ENCODE measurements at regions not wholly inside any gene's neighbourhood (a gene's known extent, or its start where the extent isn't known, plus 50 kb on each side); places are given as distances from the start of the nearest gene placed in this dataset.

DNA sequence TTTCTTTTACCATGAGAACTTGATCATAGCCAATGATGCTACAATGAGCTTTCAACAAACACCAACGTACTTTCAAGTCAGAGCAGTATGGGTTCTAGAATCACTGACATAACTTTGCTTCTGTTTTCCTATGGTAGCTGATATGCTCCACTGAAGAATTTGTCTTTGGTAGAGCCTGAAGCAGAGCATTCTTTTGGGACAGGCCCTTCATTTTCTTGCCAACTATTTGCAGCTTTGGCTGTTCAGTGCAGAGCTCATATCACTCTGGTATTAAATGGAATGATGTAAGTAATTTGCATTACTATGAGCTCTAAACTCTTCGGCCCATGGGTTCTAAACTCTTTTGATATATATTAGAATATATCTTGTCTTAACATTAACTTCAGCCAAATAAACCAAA lies 51.8 kb upstream of the APC start:
- Histone ChIP-seq H3K4me1 (no peaks in the 10 kb centered on the region), H3K4me3 (no peak overlapping the region), H3K27me3 (no peaks in the 10 kb centered on the region), H3K27ac (no peak overlapping the region), H3K9me3 (no peaks in the 10 kb centered on the region), H3K36me3 (ENCODE audit: low read depth, missing control alignments) (no peaks in the 10 kb centered on the region)
- TF ChIP-seq POLR2A (IDR thresholded peaks at IDR 0.05), result no peak
- TF ChIP-seq, protein P1, sequence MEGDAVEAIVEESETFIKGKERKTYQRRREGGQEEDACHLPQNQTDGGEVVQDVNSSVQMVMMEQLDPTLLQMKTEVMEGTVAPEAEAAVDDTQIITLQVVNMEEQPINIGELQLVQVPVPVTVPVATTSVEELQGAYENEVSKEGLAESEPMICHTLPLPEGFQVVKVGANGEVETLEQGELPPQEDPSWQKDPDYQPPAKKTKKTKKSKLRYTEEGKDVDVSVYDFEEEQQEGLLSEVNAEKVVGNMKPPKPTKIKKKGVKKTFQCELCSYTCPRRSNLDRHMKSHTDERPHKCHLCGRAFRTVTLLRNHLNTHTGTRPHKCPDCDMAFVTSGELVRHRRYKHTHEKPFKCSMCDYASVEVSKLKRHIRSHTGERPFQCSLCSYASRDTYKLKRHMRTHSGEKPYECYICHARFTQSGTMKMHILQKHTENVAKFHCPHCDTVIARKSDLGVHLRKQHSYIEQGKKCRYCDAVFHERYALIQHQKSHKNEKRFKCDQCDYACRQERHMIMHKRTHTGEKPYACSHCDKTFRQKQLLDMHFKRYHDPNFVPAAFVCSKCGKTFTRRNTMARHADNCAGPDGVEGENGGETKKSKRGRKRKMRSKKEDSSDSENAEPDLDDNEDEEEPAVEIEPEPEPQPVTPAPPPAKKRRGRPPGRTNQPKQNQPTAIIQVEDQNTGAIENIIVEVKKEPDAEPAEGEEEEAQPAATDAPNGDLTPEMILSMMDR (IDR thresholded peaks at IDR 0.05), result no peak
- WGBS, 2 donors, result 35 to 39% methylated on average over 2 of the region's 2 CpGs
- DNase-seq, result no peak
- intact Hi-C loops (cut with DNase I; ENCODE audit: low total_unique reads), result no loop called here

DNA sequence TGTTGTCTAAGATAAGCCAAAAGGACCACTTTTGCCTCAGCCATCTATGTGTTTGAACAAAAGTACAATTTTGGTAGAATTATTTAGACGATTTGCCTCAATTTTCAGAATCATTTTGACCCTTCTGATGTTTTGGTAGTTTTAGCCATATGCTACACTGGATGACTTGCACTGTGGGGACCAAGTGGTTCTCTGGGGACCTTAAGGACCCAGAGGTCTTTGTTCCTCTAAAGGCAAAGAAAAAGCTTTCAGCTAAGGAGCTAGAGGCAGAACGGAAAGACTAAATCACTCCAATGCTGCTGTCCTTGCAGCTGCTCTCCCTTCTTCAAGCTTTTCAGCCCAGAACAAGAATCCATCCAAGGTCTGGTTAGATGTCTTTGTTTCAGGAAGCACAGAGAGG lies 51.0 kb upstream of the APC start:
- no peaks in the 10 kb centered on the region for H3K4me1 ChIP-seq
- no peaks in the 10 kb centered on the region for H3K9me3 ChIP-seq
- DNase-seq, result no peak
- TF ChIP-seq, protein P1 (IDR thresholded peaks at IDR 0.05), result no peak
- TF ChIP-seq POLR2A (IDR thresholded peaks at IDR 0.05), result no peak
- H3K4me3 ChIP-seq, result no peak overlapping the region
- intact Hi-C loops (cut with DNase I; ENCODE audit: low total_unique reads), result no loop called here
- H3K36me3 ChIP-seq (ENCODE audit: low read depth, missing control alignments), result no peaks in the 10 kb centered on the region
- H3K27me3 ChIP-seq, result no peaks in the 10 kb centered on the region
- no peak overlapping the region for H3K27ac ChIP-seq
- 76 to 90% methylated on average over 2 of the region's 2 CpGs for WGBS, 2 donors

DNA sequence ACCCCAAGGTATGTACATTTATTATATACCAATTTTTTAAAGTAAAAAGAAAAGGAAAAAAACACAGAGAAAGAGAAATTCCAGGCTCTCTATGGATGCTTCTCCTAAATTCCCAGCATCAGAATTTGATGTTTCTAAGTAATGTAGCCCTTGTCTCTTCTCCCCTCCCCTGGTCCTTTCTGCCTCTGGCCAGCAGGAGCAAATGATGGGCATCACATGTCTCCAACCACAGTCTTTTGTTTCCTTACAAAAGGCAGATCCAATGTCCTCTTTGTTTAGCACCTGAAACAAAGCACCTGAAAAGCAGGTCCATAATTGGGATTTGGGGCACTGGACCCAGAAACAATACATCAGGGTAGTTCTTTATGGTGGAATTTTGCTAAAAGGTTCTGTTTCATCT lies 50.4 kb upstream of the APC start:
- Histone ChIP-seq H3K27me3 (no peaks in the 10 kb centered on the region), H3K27ac (no peak overlapping the region), H3K4me1 (no peaks in the 10 kb centered on the region), H3K9me3 (no peaks in the 10 kb centered on the region), H3K4me3 (no peak overlapping the region), H3K36me3 (ENCODE audit: low read depth, missing control alignments) (no peaks in the 10 kb centered on the region)
- TF ChIP-seq, protein P1 (IDR thresholded peaks at IDR 0.05), result no peak
- no peak for TF ChIP-seq POLR2A (IDR thresholded peaks at IDR 0.05)
- intact Hi-C loops (cut with DNase I; ENCODE audit: low total_unique reads), result no loop called here
- DNase-seq, result no peak
